ENCODE measurements at regions not wholly inside any gene's neighbourhood (a gene's known extent, or its start where the extent isn't known, plus 50 kb on each side); places are given as distances from the start of the nearest gene placed in this dataset.

DNA sequence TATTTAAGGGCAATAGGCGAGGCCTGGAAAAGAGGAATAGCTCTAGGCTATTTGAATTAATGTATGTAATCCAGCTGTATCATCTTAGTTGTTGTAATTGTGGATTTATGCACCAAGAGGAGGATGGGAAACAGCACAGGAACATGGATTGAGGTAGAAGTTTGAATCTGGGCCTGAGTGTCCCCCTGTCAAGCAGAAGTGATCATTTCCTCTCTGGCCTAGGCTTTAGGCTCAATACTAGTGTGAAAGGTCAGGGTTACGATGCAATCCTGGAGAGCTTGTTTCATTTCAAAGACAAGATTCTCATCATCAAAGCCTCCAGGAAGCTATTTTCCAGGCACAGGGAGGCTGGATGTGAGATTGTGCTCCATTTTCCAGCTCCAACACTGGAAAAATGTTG, 77.9 kb upstream of the HSD17B12 start:
- TF ChIP-seq, protein P1, sequence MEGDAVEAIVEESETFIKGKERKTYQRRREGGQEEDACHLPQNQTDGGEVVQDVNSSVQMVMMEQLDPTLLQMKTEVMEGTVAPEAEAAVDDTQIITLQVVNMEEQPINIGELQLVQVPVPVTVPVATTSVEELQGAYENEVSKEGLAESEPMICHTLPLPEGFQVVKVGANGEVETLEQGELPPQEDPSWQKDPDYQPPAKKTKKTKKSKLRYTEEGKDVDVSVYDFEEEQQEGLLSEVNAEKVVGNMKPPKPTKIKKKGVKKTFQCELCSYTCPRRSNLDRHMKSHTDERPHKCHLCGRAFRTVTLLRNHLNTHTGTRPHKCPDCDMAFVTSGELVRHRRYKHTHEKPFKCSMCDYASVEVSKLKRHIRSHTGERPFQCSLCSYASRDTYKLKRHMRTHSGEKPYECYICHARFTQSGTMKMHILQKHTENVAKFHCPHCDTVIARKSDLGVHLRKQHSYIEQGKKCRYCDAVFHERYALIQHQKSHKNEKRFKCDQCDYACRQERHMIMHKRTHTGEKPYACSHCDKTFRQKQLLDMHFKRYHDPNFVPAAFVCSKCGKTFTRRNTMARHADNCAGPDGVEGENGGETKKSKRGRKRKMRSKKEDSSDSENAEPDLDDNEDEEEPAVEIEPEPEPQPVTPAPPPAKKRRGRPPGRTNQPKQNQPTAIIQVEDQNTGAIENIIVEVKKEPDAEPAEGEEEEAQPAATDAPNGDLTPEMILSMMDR (IDR thresholded peaks at IDR 0.05; ENCODE audit: borderline replicate concordance, control extremely low read depth, extremely low read depth, insufficient read depth, missing control alignments), result no peak
- DNase-seq (ENCODE audit: low spot score), result no peak
- in situ Hi-C loops (cut with MboI; ENCODE audit: low sequenced_read_pairs, unreplicated experiment), result no loop called here

DNA sequence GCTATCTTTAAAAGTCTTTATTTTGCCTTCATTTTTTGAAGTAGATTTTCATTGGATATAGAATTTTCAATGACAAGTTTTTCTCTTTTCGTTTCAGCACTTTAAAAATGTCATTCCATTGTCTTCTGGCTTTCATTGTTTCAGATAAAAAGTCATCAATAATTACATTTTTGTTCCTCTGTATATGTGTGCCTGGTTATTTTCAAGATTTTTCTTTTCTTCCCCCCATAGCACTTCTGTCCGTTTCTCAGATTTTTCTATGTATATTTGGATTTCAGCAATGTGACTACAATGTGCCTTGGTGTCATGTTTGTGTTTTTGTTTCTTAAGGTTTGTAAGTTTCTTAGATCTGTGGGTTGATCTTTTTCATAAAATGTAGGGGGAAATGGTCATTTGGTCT, 66.3 kb upstream of the HSD17B12 start:
- no peak for DNase-seq (ENCODE audit: low spot score)
- TF ChIP-seq, protein P1 (IDR thresholded peaks at IDR 0.05; ENCODE audit: borderline replicate concordance, control extremely low read depth, extremely low read depth, insufficient read depth, missing control alignments), result no peak
- in situ Hi-C loops (cut with MboI; ENCODE audit: low sequenced_read_pairs, unreplicated experiment), result no loop called here

DNA sequence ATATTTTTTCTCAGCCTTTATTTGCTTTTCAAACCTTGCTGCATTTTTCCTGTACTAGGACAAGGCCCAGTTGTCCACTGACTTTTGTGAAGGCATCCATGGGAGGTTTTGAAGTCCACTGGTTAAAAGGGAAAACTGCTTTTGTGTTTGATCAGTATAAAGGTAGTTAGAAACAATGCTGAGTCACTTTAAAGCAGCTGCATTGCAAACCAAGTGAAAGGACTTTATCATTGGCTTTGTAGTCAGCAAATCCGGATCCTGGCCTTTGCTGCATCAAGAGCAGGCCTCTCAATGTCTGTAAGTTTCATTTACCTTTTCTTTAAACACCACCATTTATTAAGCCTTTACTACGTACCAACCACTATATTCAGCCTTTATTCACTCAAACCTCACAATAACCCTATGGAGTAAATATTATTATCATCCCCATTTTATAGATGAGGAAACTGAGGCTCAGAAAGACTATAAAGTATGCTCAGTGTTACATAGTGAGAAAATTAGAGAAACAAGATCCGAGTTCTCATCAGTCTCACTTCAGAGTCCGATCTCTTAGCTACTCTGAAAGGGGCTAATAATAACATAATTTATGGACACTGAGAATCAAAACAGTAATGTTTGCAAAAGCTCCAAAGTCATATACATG, 60.6 kb upstream of the HSD17B12 start:
- TF ChIP-seq, protein P1 (IDR thresholded peaks at IDR 0.05; ENCODE audit: borderline replicate concordance, control extremely low read depth, extremely low read depth, insufficient read depth, missing control alignments), result no peak
- in situ Hi-C loops (cut with MboI; ENCODE audit: low sequenced_read_pairs, unreplicated experiment), result no loop called here
- no peak for DNase-seq (ENCODE audit: low spot score)

DNA sequence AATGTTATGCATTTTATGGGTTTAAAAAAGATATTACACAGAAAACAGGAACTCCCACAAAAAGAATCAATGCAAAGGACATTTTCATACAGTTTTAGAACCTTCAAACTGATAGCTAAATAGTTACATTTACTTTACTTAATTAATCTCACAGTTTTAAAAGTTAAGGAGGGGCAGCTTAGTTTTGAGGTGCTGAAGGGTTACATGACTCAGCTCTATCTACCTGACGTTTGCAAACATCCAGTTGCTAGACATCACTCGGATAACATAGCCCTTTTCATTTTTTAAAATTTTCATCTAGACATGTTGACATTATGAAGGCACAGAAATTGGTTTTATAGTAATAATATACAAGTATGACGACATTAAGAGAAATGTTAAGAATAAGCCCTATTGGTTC, 53.7 kb upstream of the HSD17B12 start:
- no peak for DNase-seq (ENCODE audit: low spot score)
- in situ Hi-C loops (cut with MboI; ENCODE audit: low sequenced_read_pairs, unreplicated experiment), result no loop called here
- TF ChIP-seq, protein P1 (IDR thresholded peaks at IDR 0.05; ENCODE audit: borderline replicate concordance, control extremely low read depth, extremely low read depth, insufficient read depth, missing control alignments), result no peak

Data from GM13976 (cell line).